LNCaP clone FGC (cell line): ENCODE measurements at regions not wholly inside any gene's neighbourhood (a gene's known extent, or its start where the extent isn't known, plus 50 kb on each side); places are given as distances from the start of the nearest gene placed in this dataset.

ENCODE experiments used
- DNase-seq: peaks from one replicate; pipeline ENCODE4 v3.0.0-alpha.2; 2011; ENCODE audit warnings: low read depth
- H3K4me3 ChIP-seq: 2 replicates; pipeline ENCODE4 v1.5.1; 2011; ENCODE audit warnings: mild to moderate bottlenecking, low read depth, low read length, control low read depth
- TF ChIP-seq, protein P1 (sequence below): IDR thresholded peaks from 2 replicates; pipeline ENCODE4 v1.5.1; 2012; ENCODE audit warnings: mild to moderate bottlenecking; ENCODE audit not compliant: control insufficient read depth, insufficient read depth; ENCODE audit errors: extremely low read depth

DNA sequence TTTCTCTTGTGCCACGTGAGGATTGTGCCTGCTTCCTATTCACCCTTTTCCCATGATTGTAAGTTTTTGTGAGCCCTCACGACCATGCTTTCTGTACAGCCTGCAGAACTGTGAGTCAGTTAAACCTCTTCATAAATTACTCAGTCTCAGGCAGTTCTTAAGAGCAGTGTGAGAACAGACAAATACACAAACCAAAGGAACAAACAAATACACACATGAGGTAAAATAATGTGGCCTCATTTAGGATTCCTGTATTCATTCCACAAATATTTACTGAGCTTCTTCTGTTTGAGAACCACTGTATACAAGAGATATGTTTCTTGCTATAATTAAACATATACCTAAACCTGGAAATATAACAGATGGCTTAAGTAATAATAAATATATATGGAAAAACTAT, 760.3 kb downstream of the CDH9 start:
- DNase-seq, result peak; percentile 28
- TF ChIP-seq, protein P1, sequence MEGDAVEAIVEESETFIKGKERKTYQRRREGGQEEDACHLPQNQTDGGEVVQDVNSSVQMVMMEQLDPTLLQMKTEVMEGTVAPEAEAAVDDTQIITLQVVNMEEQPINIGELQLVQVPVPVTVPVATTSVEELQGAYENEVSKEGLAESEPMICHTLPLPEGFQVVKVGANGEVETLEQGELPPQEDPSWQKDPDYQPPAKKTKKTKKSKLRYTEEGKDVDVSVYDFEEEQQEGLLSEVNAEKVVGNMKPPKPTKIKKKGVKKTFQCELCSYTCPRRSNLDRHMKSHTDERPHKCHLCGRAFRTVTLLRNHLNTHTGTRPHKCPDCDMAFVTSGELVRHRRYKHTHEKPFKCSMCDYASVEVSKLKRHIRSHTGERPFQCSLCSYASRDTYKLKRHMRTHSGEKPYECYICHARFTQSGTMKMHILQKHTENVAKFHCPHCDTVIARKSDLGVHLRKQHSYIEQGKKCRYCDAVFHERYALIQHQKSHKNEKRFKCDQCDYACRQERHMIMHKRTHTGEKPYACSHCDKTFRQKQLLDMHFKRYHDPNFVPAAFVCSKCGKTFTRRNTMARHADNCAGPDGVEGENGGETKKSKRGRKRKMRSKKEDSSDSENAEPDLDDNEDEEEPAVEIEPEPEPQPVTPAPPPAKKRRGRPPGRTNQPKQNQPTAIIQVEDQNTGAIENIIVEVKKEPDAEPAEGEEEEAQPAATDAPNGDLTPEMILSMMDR, result no peak
- H3K4me3 ChIP-seq, result no peak overlapping the region

GRCh38 chr5:26259081-26259480, 779.3 kb downstream of the CDH9 start:
- no peak overlapping the region for H3K4me3 ChIP-seq
- TF ChIP-seq, protein P1, result no peak
- DNase-seq, result no peak

DNA sequence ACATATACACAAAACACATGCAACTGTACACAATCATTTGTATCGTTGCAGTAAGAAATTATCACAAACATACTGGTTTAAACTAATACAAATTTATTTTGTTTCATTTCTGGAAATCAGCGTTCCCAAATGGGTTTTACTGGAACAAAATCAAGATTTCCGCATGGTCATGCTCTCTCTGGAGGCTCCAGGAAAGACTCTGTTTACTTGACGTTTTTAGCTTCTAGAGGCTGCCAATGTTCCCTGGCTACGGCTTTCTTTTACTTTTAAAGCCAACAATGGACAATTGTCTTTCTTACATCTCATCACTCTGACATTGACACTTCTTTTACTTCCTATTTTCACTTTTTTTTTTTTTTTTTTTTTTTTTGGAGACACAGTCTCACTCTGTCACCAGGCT, 793.1 kb downstream of the CDH9 start:
- DNase-seq, result no peak
- TF ChIP-seq, protein P1, result no peak

GRCh38 chr5:26239588-26239987, 798.8 kb downstream of the CDH9 start:
- TF ChIP-seq, protein P1, result no peak
- DNase-seq, result no peak
- H3K4me3 ChIP-seq, result no peak overlapping the region

More for the DNA sequence above, 793.1 kb downstream of the CDH9 start:
- no peak overlapping the region for H3K4me3 ChIP-seq

DNA sequence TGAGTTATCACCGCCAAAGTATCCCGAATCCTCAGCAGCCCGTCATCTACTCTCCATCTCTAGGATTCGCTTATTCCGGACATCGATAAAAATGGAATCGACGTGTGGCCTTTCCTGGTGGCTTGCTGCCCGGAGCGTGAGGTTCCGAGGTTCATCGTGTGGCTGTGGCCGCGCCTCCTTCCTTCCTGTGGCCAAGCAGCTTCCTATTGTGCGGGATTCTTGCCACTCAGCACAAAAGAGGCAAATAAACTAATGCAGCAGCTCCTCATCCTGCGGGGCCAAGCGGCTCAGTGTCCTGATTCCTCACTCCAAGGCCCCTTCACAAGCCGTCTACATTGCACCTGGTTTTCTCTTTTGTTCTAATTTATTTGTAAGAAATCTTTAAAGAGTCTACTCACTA, 800.9 kb downstream of the CDH9 start:
- DNase-seq, result no peak
- H3K4me3 ChIP-seq, result no peak overlapping the region
- TF ChIP-seq, protein P1, result no peak

DNA sequence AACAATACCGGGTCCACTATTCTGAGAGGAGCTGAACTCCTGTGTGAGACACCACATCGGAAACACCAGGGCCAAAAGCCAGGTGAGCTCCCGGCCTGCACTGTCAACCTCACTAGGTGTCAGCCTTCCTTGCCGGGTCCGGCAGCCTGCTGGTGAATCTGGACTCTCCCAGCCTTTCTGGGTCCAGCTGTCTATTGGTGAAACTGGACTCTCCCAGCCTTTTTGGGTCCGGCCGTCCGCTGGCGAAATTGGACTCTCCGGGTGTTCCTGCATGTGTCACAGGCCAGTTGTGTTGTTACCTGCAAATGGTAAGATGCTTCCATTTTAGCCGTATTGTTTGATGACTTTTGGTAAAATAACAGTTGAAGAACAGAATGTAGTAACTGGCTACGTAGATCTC, 801.5 kb downstream of the CDH9 start:
- no peak overlapping the region for H3K4me3 ChIP-seq
- no peak for DNase-seq
- TF ChIP-seq, protein P1, result no peak

GRCh38 chr5:26232706-26233105, 805.7 kb downstream of the CDH9 start:
- TF ChIP-seq, protein P1, result no peak
- no peak for DNase-seq
- no peak overlapping the region for H3K4me3 ChIP-seq
